GM23338 (cell line): ENCODE measurements at regions not wholly inside any gene's neighbourhood (a gene's known extent, or its start where the extent isn't known, plus 50 kb on each side); places are given as distances from the start of the nearest gene placed in this dataset.

Experiments
- ATAC-seq: fragments of 200-7000 bp; cut with Tn5 transposase; 3 replicates; pipeline ENCODE4 v1.9.1; 2020
- DNase-seq: peaks from one replicate; pipeline ENCODE4 v3.0.0-alpha.2; 2015; ENCODE audit warnings: low spot score
- H2AFZ ChIP-seq: fragments of 200-600 bp; sonication (generic); 2 replicates; pipeline ENCODE4 v1.8.0; 2016; ENCODE audit warnings: antibody characterized with exemption, mild to moderate bottlenecking, moderate library complexity
- H3F3A ChIP-seq: fragments of 200-600 bp; sonication (generic); replicated peaks from 2 replicates; pipeline ENCODE4 v1.8.0; 2017; ENCODE audit warnings: antibody characterized with exemption, mixed run types, low read depth
- H3K27ac ChIP-seq: fragments of 200-600 bp; sonication (generic); 2 replicates; pipeline ENCODE4 v1.6.1; 2016; ENCODE audit warnings: low read depth
- H3K27me3 ChIP-seq: fragments of 200-600 bp; sonication (generic); 2 replicates; pipeline ENCODE4 v1.8.0; 2016; ENCODE audit warnings: mild to moderate bottlenecking, mixed run types, moderate library complexity; ENCODE audit not compliant: insufficient read depth
- H3K36me3 ChIP-seq: fragments of 200-600 bp; sonication (generic); 2 replicates; pipeline ENCODE4 v1.8.0; 2016; ENCODE audit warnings: mild to moderate bottlenecking; ENCODE audit not compliant: insufficient read depth
- H3K4me1 ChIP-seq: fragments of 200-600 bp; sonication (generic); 2 replicates; pipeline ENCODE4 v1.8.0; 2016; ENCODE audit warnings: mild to moderate bottlenecking, moderate library complexity; ENCODE audit not compliant: insufficient read depth
- H3K4me2 ChIP-seq: fragments of 200-600 bp; sonication (generic); 2 replicates; pipeline ENCODE4 v1.7.1; 2017; ENCODE audit warnings: mixed run types
- H3K4me3 ChIP-seq: fragments of 200-600 bp; sonication (generic); 2 replicates; pipeline ENCODE4 v1.6.1; 2016; ENCODE audit warnings: mixed run types
- H3K79me2 ChIP-seq: fragments of 200-600 bp; sonication (generic); replicated peaks from 2 replicates; pipeline ENCODE4 v1.8.0; 2017; ENCODE audit warnings: mild to moderate bottlenecking; ENCODE audit not compliant: insufficient read depth
- H3K9me2 ChIP-seq: fragments of 200-600 bp; sonication (generic); 2 replicates; pipeline ENCODE4 v1.8.0; 2017; ENCODE audit not compliant: insufficient read depth
- H4K20me1 ChIP-seq: fragments of 200-600 bp; sonication (generic); replicated peaks from 2 replicates; pipeline ENCODE4 v1.8.0; 2017; ENCODE audit warnings: mild to moderate bottlenecking; ENCODE audit not compliant: insufficient read depth
- H3K27ac Mint-ChIP-seq: 2 replicates; pipeline ENCODE4 v1.8.0; 2020; ENCODE audit warnings: inconsistent platforms, mild to moderate bottlenecking, moderate library complexity, mixed read lengths
- H3K27me3 Mint-ChIP-seq: 3 replicates; pipeline ENCODE4 v1.8.0; 2022; ENCODE audit warnings: low read depth, mild to moderate bottlenecking, moderate library complexity, mixed read lengths, inconsistent platforms; ENCODE audit not compliant: insufficient read depth, poor library complexity
- H3K36me3 Mint-ChIP-seq: 3 replicates; pipeline ENCODE4 v1.8.0; 2021; ENCODE audit warnings: low read depth, mild to moderate bottlenecking, inconsistent platforms, moderate library complexity, mixed read lengths
- H3K4me1 Mint-ChIP-seq: 3 replicates; pipeline ENCODE4 v1.8.0; 2020; ENCODE audit warnings: mild to moderate bottlenecking, inconsistent platforms, mixed read lengths
- H3K4me3 Mint-ChIP-seq: 3 replicates; pipeline ENCODE4 v1.8.0; 2021; ENCODE audit warnings: moderate library complexity, mild to moderate bottlenecking, inconsistent platforms, mixed read lengths
- H3K9me3 Mint-ChIP-seq: 3 replicates; pipeline ENCODE4 v1.8.0; 2020; ENCODE audit warnings: moderate library complexity, mild to moderate bottlenecking, inconsistent platforms, mixed read lengths
- CTCF ChIP-seq, 2 experiments: fragments of 200-600 bp in 1 of 2; sonication (generic) in 1 of 2; conservative IDR thresholded peaks; 2 replicates each; pipeline versions ENCODE4 v1.5.1 to v1.6.1; 2016 to 2017; ENCODE audit warnings: antibody characterized with exemption in 2 of 2, low read depth in 2 of 2, mild to moderate bottlenecking in 2 of 2, moderate library complexity in 1 of 2
- EZH2 ChIP-seq: fragments of 200-600 bp; sonication (generic); IDR thresholded peaks from one replicate; pipeline ENCODE4 v1.8.0; 2017; ENCODE audit warnings: antibody characterized with exemption, mild to moderate bottlenecking, low read depth; ENCODE audit not compliant: unreplicated experiment
- NANOG ChIP-seq: IDR thresholded peaks from 2 replicates; pipeline ENCODE4 v1.6.1; 2016; ENCODE audit warnings: antibody characterized with exemption, borderline replicate concordance
- POLR2AphosphoS5 ChIP-seq: IDR thresholded peaks from 2 replicates; pipeline ENCODE4 v1.6.1; 2016; ENCODE audit warnings: antibody characterized with exemption, low read depth
- REST ChIP-seq: IDR thresholded peaks from one replicate; pipeline ENCODE4 v1.6.1; 2018; ENCODE audit warnings: antibody characterized with exemption; ENCODE audit not compliant: unreplicated experiment
- ZNF114 ChIP-seq: fragments of 250-450 bp; sonication (Bioruptor Pico); IDR thresholded peaks from 2 replicates; pipeline ENCODE4 v1.5.0; 2020; ENCODE audit warnings: mild to moderate bottlenecking, moderate library complexity
- ZNF331 ChIP-seq: fragments of 250-450 bp; sonication (Bioruptor Pico); IDR thresholded peaks from 2 replicates; pipeline ENCODE4 v1.5.0; 2020; ENCODE audit warnings: low read depth, mild to moderate bottlenecking, moderate library complexity

GRCh38 chr14:99118046-99118721 is 153.8 kb downstream of the BCL11B start:
- Mint-ChIP-seq H3K9me3 (no peaks in the 10 kb centered on the region), H3K4me1 (peaks cover 15% of the 10 kb centered on the region; the same call in 2 of the 3 replicates), H3K4me3 (peak overlapping the region; percentile 67), H3K27ac (no peak overlapping the region; the same call in 1 of the 2 replicates), H3K36me3 (no peaks in the 10 kb centered on the region), H3K27me3 (peaks cover 7% of the 10 kb centered on the region)
- ATAC-seq (peak; percentile 87), DNase-seq (peak; percentile 84)
- no peak overlapping the region for H3K27ac ChIP-seq
- peak overlapping the region; percentile 99 for H2AFZ ChIP-seq
- 0 out of 2 replicates have a peak, but pooled peaks cover 7% of the 10 kb centered on the region for H3K27me3 ChIP-seq
- H3K36me3 ChIP-seq = no peaks in the 10 kb centered on the region
- no peaks in the 10 kb centered on the region for H3K9me2 ChIP-seq
- H3K4me3 ChIP-seq = peak overlapping the region; percentile 53
- no peaks in the 10 kb centered on the region for H4K20me1 ChIP-seq
- H3K4me1 ChIP-seq = peaks cover 14% of the 10 kb centered on the region
- H3K4me2 ChIP-seq = peak overlapping the region; percentile 85
- no peaks in the 10 kb centered on the region for H3K79me2 ChIP-seq
- TF ChIP-seq POLR2AphosphoS5 (no peak), CTCF (conservative IDR thresholded peaks at IDR 0.05; ENCODE audit: low read depth in 2 of 2) (peak in 1 of 2 experiments; percentile 42; a peak in 2 of 4 replicates), NANOG (no peak)
- no peaks in the 10 kb centered on the region for H3F3A ChIP-seq

GRCh38 chr14:99118946-99119345 is 153.1 kb downstream of the BCL11B start:
- Histone ChIP-seq H3K27ac (no peak overlapping the region), H2AFZ (peak overlapping the region; percentile 99; the same call in 1 of the 2 replicates), H3K79me2 (no peaks in the 10 kb centered on the region), H3K27me3 (0 out of 2 replicates have a peak, but pooled peaks cover 7% of the 10 kb centered on the region), H4K20me1 (no peaks in the 10 kb centered on the region), H3F3A (no peaks in the 10 kb centered on the region), H3K4me1 (peaks cover 14% of the 10 kb centered on the region), H3K9me2 (no peaks in the 10 kb centered on the region), H3K4me3 (peak overlapping the region; percentile 53; the same call in 1 of the 2 replicates), H3K4me2 (peak overlapping the region; percentile 85; the same call in 1 of the 2 replicates), H3K36me3 (no peaks in the 10 kb centered on the region)
- H3K36me3 Mint-ChIP-seq = no peaks in the 10 kb centered on the region
- no peak for DNase-seq
- H3K27ac Mint-ChIP-seq = no peak overlapping the region
- H3K4me3 Mint-ChIP-seq = no peak overlapping the region; the same call in 2 of the 3 replicates
- peaks cover 7% of the 10 kb centered on the region for H3K27me3 Mint-ChIP-seq
- H3K9me3 Mint-ChIP-seq = no peaks in the 10 kb centered on the region
- peaks cover 15% of the 10 kb centered on the region for H3K4me1 Mint-ChIP-seq
- ATAC-seq = no peak; the same call in 2 of the 3 replicates
- TF ChIP-seq CTCF (conservative IDR thresholded peaks at IDR 0.05; ENCODE audit: low read depth in 2 of 2) (no peak), REST (no peak), ZNF331 (CRISPR knock-in tag) (no peak), ZNF114 (CRISPR knock-in tag) (no peak), EZH2 (no peak), POLR2AphosphoS5 (no peak)
